ENCODE measurements at regions not wholly inside any gene's neighbourhood (a gene's known extent, or its start where the extent isn't known, plus 50 kb on each side); places are given as distances from the start of the nearest gene placed in this dataset.

GRCh38 chr9:113692256-113692655 lies 183.9 kb upstream of the ZNF618 start:
- Histone ChIP-seq H3K4me3 (ENCODE audit: low read depth, low read length) (no peak overlapping the region), H3K27ac (ENCODE audit: extremely low read depth, low read depth, low read length) (no peak overlapping the region), H3K9me3 (ENCODE audit: control insufficient read depth, insufficient read depth, low read depth, low read length) (no peaks in the 10 kb centered on the region), H3K36me3 (ENCODE audit: control insufficient read depth in 2 of 2, insufficient read depth in 1 of 2, low read length in 2 of 2) (no peaks in the 10 kb centered on the region), H3K4me1 (ENCODE audit: control insufficient read depth, insufficient read depth, low read length) (no peaks in the 10 kb centered on the region)
- CTCF ChIA-PET, result interaction anchor here (0.9 to 1.6 kb wide), 2 partner anchors 10 to 16 kb away, joined by 3 to 9 read pairs; no protein-coding TSS in a partner anchor
- POLR2A ChIA-PET, result no interaction called here
- TF ChIP-seq ZNF76 (tag by site-specific recombination; IDR thresholded peaks at IDR 0.05; ENCODE audit: borderline replicate concordance, low read depth) (no peak), ZNF132 (tag by site-specific recombination; IDR thresholded peaks at IDR 0.05; ENCODE audit: borderline replicate concordance) (no peak), SCRT2 (tag by site-specific recombination; IDR thresholded peaks at IDR 0.05) (no peak), KLF1 (tag by site-specific recombination; IDR thresholded peaks at IDR 0.05) (no peak), ZNF133 (tag by site-specific recombination; IDR thresholded peaks at IDR 0.05) (no peak), GLI4 (tag by site-specific recombination; IDR thresholded peaks at IDR 0.05) (no peak), ZNF837 (tag by site-specific recombination; IDR thresholded peaks at IDR 0.05) (no peak), SCRT1 (tag by site-specific recombination; IDR thresholded peaks at IDR 0.05; ENCODE audit: borderline replicate concordance) (no peak), ZSCAN18 (tag by site-specific recombination; IDR thresholded peaks at IDR 0.05) (no peak), ZNF311 (tag by site-specific recombination; IDR thresholded peaks at IDR 0.05; ENCODE audit: borderline replicate concordance) (no peak), ZNF785 (tag by site-specific recombination; IDR thresholded peaks at IDR 0.05) (no peak), ZNF707 (tag by site-specific recombination; IDR thresholded peaks at IDR 0.05) (no peak), ZNF335 (tag by site-specific recombination; conservative IDR thresholded peaks at IDR 0.05) (no peak)
- TF ChIP-seq, protein P1, sequence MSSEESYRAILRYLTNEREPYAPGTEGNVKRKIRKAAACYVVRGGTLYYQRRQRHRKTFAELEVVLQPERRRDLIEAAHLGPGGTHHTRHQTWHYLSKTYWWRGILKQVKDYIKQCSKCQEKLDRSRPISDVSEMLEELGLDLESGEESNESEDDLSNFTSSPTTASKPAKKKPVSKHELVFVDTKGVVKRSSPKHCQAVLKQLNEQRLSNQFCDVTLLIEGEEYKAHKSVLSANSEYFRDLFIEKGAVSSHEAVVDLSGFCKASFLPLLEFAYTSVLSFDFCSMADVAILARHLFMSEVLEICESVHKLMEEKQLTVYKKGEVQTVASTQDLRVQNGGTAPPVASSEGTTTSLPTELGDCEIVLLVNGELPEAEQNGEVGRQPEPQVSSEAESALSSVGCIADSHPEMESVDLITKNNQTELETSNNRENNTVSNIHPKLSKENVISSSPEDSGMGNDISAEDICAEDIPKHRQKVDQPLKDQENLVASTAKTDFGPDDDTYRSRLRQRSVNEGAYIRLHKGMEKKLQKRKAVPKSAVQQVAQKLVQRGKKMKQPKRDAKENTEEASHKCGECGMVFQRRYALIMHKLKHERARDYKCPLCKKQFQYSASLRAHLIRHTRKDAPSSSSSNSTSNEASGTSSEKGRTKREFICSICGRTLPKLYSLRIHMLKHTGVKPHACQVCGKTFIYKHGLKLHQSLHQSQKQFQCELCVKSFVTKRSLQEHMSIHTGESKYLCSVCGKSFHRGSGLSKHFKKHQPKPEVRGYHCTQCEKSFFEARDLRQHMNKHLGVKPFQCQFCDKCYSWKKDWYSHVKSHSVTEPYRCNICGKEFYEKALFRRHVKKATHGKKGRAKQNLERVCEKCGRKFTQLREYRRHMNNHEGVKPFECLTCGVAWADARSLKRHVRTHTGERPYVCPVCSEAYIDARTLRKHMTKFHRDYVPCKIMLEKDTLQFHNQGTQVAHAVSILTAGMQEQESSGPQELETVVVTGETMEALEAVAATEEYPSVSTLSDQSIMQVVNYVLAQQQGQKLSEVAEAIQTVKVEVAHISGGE (tag by site-specific recombination; conservative IDR thresholded peaks at IDR 0.05; ENCODE audit: low read depth), result no peak

DNA sequence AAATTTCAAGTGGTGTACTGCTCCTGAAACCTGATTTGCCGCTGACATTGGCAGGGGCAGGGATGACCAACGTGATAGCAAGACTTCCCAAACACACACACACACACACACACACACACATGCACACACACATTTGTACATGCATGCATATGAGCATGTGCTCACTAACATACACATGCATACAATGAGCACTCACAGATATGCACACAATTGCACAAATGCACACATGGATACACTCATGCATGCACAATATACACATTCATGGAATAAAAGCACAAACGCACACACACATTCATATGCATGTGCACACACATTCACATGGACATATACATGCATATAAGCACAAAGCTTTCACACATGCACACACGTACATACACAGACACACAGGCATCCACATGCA lies 181.2 kb upstream of the ZNF618 start:
- CTCF ChIA-PET, result interaction anchor here (0.7 kb wide), 1 partner anchor 172 kb away, joined by 3 read pairs; no protein-coding TSS in a partner anchor
- POLR2A ChIA-PET, result no interaction called here
- TF ChIP-seq, protein P2, sequence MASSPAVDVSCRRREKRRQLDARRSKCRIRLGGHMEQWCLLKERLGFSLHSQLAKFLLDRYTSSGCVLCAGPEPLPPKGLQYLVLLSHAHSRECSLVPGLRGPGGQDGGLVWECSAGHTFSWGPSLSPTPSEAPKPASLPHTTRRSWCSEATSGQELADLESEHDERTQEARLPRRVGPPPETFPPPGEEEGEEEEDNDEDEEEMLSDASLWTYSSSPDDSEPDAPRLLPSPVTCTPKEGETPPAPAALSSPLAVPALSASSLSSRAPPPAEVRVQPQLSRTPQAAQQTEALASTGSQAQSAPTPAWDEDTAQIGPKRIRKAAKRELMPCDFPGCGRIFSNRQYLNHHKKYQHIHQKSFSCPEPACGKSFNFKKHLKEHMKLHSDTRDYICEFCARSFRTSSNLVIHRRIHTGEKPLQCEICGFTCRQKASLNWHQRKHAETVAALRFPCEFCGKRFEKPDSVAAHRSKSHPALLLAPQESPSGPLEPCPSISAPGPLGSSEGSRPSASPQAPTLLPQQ (tag by site-specific recombination; IDR thresholded peaks at IDR 0.05), result no peak
- TF ChIP-seq ZSCAN4 (tag by site-specific recombination; IDR thresholded peaks at IDR 0.05), result peak; percentile 58; the same call in 1 of the 2 replicates

More for the DNA sequence above, 181.2 kb upstream of the ZNF618 start:
- Histone ChIP-seq H3K4me3 (ENCODE audit: low read depth, low read length) (no peak overlapping the region), H3K4me1 (ENCODE audit: control insufficient read depth, insufficient read depth, low read length) (no peaks in the 10 kb centered on the region), H3K27ac (ENCODE audit: extremely low read depth, low read depth, low read length) (no peak overlapping the region), H3K36me3 (ENCODE audit: control insufficient read depth in 2 of 2, insufficient read depth in 1 of 2, low read length in 2 of 2) (no peaks in the 10 kb centered on the region), H3K9me3 (ENCODE audit: control insufficient read depth, insufficient read depth, low read depth, low read length) (no peaks in the 10 kb centered on the region)
